Loucy (cell line): ENCODE measurements at regions not wholly inside any gene's neighbourhood (a gene's known extent, or its start where the extent isn't known, plus 50 kb on each side); places are given as distances from the start of the nearest gene placed in this dataset.

Source experiments
- CTCF ChIP-seq: fragments of 200-600 bp; sonication (generic); conservative IDR thresholded peaks from 2 replicates; pipeline ENCODE4 v1.5.1; 2014; ENCODE audit warnings: mild to moderate bottlenecking, antibody characterized with exemption, low read length
- EZH2phosphoT487 ChIP-seq: fragments of 200-600 bp; IDR thresholded peaks from 2 replicates; pipeline ENCODE4 v1.6.1; 2018; ENCODE audit warnings: antibody characterized with exemption, mild to moderate bottlenecking, moderate library complexity, borderline replicate concordance

- TF ChIP-seq EZH2phosphoT487 (no peak), CTCF (no peak)
These were observed 73.3 kb upstream of the UBE2E2 start for GRCh38 chr3:23129817-23130216.
